Activated T-helper 17 cell treated with anti-CD3 and anti-CD28 coated beads, Interleukin-2, amount 50 U/mL, for 72 hours (primary cell): ENCODE measurements at regions not wholly inside any gene's neighbourhood (a gene's known extent, or its start where the extent isn't known, plus 50 kb on each side); places are given as distances from the start of the nearest gene placed in this dataset.

Experiments used
- ATAC-seq: fragments of 150-1000 bp; cut with Tn5 transposase; replicated peaks from 2 replicates; pipeline ENCODE4 v1.10.0; 2021; ENCODE audit warnings: mild to moderate bottlenecking, moderate library complexity
- H3K27ac Mint-ChIP-seq: one replicate; pipeline ENCODE4 v1.8.0; 2022; ENCODE audit warnings: mixed read lengths
- H3K27me3 Mint-ChIP-seq: one replicate; pipeline ENCODE4 v1.8.0; 2022; ENCODE audit warnings: mixed read lengths
- H3K36me3 Mint-ChIP-seq: one replicate; pipeline ENCODE4 v1.8.0; 2022; ENCODE audit warnings: low read depth, mild to moderate bottlenecking, mixed read lengths
- H3K4me1 Mint-ChIP-seq: one replicate; pipeline ENCODE4 v1.8.0; 2022; ENCODE audit warnings: mixed read lengths
- H3K4me3 Mint-ChIP-seq: one replicate; pipeline ENCODE4 v1.8.0; 2022; ENCODE audit warnings: mild to moderate bottlenecking, mixed read lengths
- H3K9me3 Mint-ChIP-seq: one replicate; pipeline ENCODE4 v1.8.0; 2022; ENCODE audit warnings: mixed read lengths

DNA sequence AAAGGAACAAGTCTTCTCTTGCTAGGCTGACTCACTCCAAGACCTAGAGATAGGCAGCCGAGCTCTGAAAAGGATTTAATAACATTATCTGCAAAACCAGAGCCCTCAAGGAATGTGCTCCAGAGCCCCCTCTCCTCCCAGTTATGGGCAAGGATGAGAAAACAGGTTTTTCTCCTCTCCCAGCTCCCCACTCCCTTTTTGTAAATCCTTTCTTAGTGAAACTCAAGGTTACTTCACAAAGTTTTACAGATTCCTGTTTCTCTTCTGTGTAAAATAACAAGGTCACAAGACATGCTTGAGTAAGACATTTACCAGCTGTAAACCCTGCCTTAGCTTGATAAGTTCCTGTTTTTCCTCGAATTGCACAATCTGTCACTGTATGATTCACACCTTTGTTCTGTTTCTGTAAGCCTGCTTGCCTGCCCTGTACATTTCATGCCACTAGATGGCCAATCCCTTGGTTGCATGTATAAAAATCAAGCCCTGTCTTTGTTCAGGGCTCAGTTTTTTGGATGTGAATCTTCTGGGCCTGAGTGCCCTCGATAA lies 489.4 kb downstream of the KCNA4 start:
- Mint-ChIP-seq H3K9me3 (peaks cover 10% of the 10 kb centered on the region), H3K27me3 (no peaks in the 10 kb centered on the region), H3K27ac (no peak overlapping the region), H3K4me3 (no peak overlapping the region), H3K4me1 (no peaks in the 10 kb centered on the region), H3K36me3 (no peaks in the 10 kb centered on the region)
- no peak for ATAC-seq

DNA sequence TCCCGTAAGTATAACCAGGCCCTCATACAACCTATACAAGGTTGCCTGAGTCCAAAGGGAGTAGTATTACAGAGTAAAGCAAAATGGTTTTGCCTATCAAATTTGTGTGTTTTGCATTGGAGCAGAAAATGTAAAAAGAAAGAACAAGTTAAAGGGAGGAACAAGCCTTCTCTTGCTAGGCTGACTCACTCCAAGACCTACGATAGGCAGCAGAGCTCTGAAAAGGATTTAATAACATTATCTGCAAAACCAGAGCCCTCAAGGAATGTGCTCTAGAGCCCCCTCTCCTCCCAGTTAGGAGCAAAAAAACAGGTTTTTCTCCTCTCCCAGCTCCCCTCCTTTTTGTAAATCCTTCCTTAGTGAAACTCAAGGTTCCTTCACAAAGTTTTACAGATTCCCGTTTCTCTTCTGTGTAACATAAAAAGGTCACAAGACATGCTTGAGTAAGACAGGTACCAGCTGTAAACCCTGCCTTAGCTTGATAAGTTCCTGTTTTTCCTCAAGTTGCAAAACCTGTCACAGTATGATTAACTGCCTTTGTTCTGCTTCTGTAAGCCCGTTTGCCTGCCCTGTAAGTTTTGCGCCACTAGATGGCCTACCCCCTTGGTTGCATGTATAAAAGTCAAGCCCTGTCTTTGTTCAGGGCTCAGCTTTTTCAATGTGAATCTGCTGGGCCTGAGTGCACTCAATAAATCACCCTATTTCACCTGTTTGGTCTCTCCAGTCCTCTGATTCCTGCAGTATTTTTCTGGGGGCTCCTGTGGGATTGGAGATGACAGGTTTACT lies 498.2 kb downstream of the KCNA4 start:
- no peaks in the 10 kb centered on the region for H3K4me1 Mint-ChIP-seq
- H3K4me3 Mint-ChIP-seq = no peak overlapping the region
- no peak overlapping the region for H3K27ac Mint-ChIP-seq
- H3K36me3 Mint-ChIP-seq = no peaks in the 10 kb centered on the region
- no peak for ATAC-seq
- peaks cover 25% of the 10 kb centered on the region for H3K9me3 Mint-ChIP-seq
- no peaks in the 10 kb centered on the region for H3K27me3 Mint-ChIP-seq

DNA sequence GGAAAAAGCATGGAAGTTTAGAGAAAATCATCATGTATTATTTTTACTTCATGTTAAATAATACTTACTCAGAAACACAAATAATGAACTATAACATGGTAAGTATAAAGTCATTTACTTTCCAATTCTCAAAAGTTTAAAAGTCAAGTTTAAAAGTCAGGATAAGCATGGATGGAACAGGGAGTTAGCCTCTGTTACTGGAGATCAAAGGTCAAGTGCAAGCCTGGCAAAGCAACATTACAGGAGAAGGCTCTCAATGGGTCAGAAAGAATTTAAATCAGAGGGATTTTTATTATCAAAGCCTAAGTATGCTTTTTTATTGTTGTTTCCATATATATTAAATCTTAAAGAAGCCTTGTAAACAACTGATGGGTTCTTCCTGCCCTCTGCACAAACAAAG lies 505.4 kb downstream of the KCNA4 start:
- no peaks in the 10 kb centered on the region for H3K36me3 Mint-ChIP-seq
- no peaks in the 10 kb centered on the region for H3K4me1 Mint-ChIP-seq
- H3K4me3 Mint-ChIP-seq = no peak overlapping the region
- ATAC-seq = no peak
- H3K27me3 Mint-ChIP-seq = no peaks in the 10 kb centered on the region
- peaks cover 10% of the 10 kb centered on the region for H3K9me3 Mint-ChIP-seq
- H3K27ac Mint-ChIP-seq = no peak overlapping the region

DNA sequence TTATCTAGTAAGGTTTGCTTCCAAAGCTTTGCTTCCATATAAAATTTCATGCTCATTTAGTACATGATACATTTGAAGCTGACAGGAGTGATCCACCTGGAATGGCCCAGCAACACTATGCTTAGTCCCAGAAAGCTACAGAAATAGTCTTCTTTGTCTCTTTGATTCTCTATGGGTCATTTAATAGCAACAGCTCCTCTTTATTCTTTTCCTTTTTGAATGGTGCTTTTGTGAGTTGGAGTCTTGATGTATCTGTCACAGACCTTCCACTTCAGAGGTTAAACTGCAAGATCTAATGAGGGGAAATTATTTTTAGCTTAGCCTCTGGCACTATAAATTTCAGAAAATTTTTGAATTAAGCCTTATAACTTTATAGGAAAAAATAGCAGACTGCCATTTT lies 509.5 kb downstream of the KCNA4 start:
- Mint-ChIP-seq H3K9me3 (peaks cover 12% of the 10 kb centered on the region), H3K27me3 (no peaks in the 10 kb centered on the region), H3K4me3 (no peak overlapping the region), H3K4me1 (no peaks in the 10 kb centered on the region), H3K36me3 (no peaks in the 10 kb centered on the region), H3K27ac (no peak overlapping the region)
- no peak for ATAC-seq

DNA sequence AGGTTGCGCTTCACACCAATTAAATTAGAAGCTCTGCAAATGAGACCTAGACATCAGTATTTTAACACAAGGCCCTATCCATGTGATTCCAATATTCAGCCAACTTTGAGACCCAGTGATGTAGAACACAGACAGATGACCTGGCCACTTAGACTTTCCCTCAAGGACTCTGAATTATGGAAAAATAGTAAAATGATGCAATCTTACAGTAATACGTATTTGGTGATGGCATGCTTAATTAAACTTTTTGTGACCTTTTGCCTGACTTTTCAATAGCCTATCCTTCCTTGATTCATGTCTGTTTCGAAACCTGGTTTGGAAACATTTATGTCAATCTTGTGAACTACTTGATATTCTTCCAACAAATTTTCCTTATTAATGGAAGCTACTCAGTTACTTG lies 521.2 kb downstream of the KCNA4 start:
- Mint-ChIP-seq H3K4me3 (no peak overlapping the region), H3K27ac (no peak overlapping the region), H3K9me3 (peaks cover 18% of the 10 kb centered on the region), H3K27me3 (no peaks in the 10 kb centered on the region), H3K36me3 (no peaks in the 10 kb centered on the region), H3K4me1 (no peaks in the 10 kb centered on the region)
- ATAC-seq = no peak

DNA sequence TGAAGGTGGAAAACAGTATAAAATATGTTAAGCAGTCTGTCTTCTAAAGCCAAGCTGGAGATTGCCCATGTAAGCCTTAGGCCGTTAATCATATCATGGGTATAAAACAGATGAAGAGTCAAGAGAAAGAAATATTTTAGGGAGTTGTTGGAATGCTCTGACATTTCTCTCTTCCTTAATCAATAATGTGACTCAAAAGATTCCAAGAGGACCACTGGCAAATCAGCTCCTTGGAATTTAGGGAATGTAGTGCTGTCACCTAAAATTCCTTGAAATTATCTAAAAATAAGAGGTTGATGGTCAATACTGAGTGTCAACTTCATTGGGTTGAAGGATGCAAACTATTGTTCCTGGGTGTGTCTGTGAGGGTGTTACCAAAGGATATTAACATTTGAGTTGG lies 525.9 kb downstream of the KCNA4 start:
- no peaks in the 10 kb centered on the region for H3K4me1 Mint-ChIP-seq
- no peak overlapping the region for H3K27ac Mint-ChIP-seq
- H3K9me3 Mint-ChIP-seq = peaks cover 13% of the 10 kb centered on the region
- no peaks in the 10 kb centered on the region for H3K36me3 Mint-ChIP-seq
- ATAC-seq = no peak
- no peak overlapping the region for H3K4me3 Mint-ChIP-seq
- no peaks in the 10 kb centered on the region for H3K27me3 Mint-ChIP-seq

DNA sequence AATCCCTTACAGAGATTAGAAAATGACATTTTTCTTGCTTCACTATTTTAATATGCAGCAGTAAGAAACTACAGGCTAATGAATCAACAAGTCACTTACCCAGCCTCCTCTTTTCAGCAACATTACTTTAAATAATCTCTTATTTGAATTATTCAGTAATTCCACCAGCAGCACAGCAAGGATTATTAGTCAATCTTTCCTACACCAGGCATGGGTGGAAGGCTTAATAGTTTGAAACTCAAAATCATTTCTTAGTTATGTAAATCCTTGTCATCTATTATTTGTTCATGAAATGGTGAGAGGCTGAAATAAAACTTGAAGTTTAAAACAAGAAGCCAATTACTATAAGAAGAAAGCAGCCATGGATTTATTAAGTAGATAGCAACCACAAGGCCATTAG lies 530.5 kb downstream of the KCNA4 start:
- H3K27me3 Mint-ChIP-seq = no peaks in the 10 kb centered on the region
- no peaks in the 10 kb centered on the region for H3K36me3 Mint-ChIP-seq
- peaks cover 4% of the 10 kb centered on the region for H3K9me3 Mint-ChIP-seq
- H3K4me3 Mint-ChIP-seq = no peak overlapping the region
- no peak overlapping the region for H3K27ac Mint-ChIP-seq
- no peak for ATAC-seq
- H3K4me1 Mint-ChIP-seq = no peaks in the 10 kb centered on the region

DNA sequence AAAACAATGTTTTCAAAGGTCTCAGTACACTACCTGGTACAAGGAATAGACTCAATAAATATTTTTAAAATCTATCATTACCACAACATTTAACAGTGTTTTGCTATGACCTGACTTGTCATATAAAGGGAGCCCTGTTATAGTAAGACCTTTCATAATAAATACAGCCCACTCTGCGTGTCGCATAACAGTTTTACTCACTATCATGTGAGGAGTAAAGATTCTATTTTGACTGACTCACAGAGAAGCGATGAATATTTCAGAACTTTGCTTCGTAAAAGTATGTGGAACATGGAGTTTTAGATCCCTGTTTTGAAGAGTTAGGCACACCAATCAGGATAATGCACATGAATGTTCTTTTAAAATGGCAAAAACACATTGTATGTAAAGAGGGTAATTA lies 531.2 kb downstream of the KCNA4 start:
- ATAC-seq = no peak
- Mint-ChIP-seq H3K36me3 (no peaks in the 10 kb centered on the region), H3K27me3 (no peaks in the 10 kb centered on the region), H3K4me3 (no peak overlapping the region), H3K4me1 (no peaks in the 10 kb centered on the region), H3K9me3 (peaks cover 4% of the 10 kb centered on the region), H3K27ac (no peak overlapping the region)

DNA sequence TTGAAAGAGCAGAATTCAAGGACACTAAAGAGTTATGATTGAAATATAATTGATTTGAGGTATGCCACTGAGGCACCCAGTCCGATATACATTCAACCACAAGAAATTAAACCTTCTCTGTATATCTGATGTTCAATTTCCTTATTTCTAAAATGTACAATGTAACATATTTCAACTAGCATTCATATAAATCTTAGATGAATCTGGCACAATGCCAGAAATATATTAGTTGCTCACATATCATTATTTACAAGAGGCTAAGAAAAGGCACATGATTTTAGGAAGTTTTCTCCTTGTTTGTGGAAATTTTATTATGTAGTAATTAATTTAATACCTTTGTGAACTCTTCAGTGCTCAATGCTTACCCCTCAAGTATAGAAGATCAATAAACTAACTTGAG lies 532.3 kb downstream of the KCNA4 start:
- no peaks in the 10 kb centered on the region for H3K27me3 Mint-ChIP-seq
- no peak for ATAC-seq
- H3K9me3 Mint-ChIP-seq = peaks cover 4% of the 10 kb centered on the region
- H3K4me1 Mint-ChIP-seq = no peaks in the 10 kb centered on the region
- H3K4me3 Mint-ChIP-seq = no peak overlapping the region
- no peak overlapping the region for H3K27ac Mint-ChIP-seq
- no peaks in the 10 kb centered on the region for H3K36me3 Mint-ChIP-seq

DNA sequence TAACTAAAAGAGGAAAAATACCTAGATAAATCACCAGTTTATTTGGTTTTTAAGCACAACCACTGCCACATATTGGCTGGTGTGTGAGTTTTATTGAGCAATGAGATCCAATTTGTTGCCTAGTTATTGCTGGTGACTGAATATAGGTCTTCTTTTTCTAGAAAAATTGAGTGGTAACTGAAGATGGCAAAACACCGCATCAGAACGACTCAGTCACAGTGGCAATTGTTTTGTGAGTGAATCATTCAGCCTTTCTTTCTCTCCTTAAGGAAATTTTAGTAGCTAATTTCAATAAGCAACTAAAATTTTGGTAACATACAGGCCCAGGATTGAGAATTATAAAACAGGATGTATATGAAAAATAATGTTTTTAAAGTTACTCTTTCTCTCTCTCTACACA lies 533.0 kb downstream of the KCNA4 start:
- no peaks in the 10 kb centered on the region for H3K27me3 Mint-ChIP-seq
- H3K36me3 Mint-ChIP-seq = no peaks in the 10 kb centered on the region
- ATAC-seq = no peak
- no peak overlapping the region for H3K4me3 Mint-ChIP-seq
- no peaks in the 10 kb centered on the region for H3K4me1 Mint-ChIP-seq
- H3K9me3 Mint-ChIP-seq = peaks cover 4% of the 10 kb centered on the region
- no peak overlapping the region for H3K27ac Mint-ChIP-seq

DNA sequence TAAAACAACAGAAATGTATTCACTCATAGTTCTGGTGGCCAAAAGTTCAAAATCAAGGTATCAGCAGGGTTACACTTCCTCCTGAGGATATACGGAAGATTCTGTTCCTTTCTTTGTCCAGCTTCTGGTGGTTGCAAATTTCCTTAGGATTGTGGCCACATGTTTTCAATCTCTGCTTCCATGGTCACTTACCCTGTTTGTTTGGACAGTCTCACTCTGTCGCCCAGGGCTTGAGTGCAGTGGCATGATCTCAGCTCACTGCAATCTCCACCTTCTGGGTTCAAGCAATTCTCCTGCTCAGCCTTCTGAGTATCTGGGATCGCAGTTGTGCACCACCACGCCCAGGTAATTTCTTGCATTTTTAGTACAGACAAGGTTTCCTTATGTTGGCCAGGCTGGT lies 534.3 kb downstream of the KCNA4 start:
- H3K27ac Mint-ChIP-seq = no peak overlapping the region
- no peak overlapping the region for H3K4me3 Mint-ChIP-seq
- H3K4me1 Mint-ChIP-seq = no peaks in the 10 kb centered on the region
- no peak for ATAC-seq
- no peaks in the 10 kb centered on the region for H3K36me3 Mint-ChIP-seq
- H3K9me3 Mint-ChIP-seq = peaks cover 9% of the 10 kb centered on the region
- H3K27me3 Mint-ChIP-seq = no peaks in the 10 kb centered on the region

DNA sequence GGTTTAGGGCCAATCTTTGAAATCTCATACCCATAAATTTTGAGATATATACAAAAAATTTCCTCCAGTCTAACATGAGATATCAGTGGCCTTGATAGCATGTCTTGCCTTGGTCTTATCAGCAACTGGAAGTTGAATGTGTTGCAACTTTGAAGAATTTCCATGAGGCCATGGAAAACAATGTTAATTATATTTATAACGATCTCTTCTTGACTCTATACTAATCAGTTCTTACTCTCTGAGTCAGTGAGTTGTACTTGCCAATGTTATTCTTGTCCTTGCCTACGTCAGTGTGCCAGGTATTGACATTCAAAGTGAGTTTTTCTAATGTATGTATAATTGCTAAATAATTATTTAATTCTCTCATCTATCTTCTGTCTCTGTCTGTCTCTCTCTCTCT lies 535.1 kb downstream of the KCNA4 start:
- peaks cover 9% of the 10 kb centered on the region for H3K9me3 Mint-ChIP-seq
- no peak for ATAC-seq
- H3K27ac Mint-ChIP-seq = no peak overlapping the region
- no peaks in the 10 kb centered on the region for H3K36me3 Mint-ChIP-seq
- H3K4me1 Mint-ChIP-seq = no peaks in the 10 kb centered on the region
- no peak overlapping the region for H3K4me3 Mint-ChIP-seq
- no peaks in the 10 kb centered on the region for H3K27me3 Mint-ChIP-seq

DNA sequence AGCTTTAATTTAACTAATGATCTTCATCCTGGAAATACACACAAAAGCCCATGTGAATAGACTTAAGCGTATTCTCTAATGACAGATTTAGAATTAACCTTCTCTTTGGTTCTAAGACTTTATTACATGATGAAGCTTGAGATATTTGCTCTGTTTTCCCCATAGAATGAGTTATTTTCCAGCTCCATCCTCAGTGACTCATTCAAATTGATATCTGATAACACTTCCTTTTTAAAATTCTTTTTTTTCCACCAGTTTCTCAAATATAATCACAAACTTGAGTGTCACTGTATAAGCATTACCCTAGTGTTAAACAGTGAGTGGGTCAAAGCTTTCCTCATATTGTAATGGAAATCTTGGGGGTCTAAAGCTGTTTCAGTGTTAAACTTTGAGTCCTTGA lies 535.8 kb downstream of the KCNA4 start:
- H3K36me3 Mint-ChIP-seq = no peaks in the 10 kb centered on the region
- H3K4me1 Mint-ChIP-seq = no peaks in the 10 kb centered on the region
- peaks cover 9% of the 10 kb centered on the region for H3K9me3 Mint-ChIP-seq
- no peak overlapping the region for H3K4me3 Mint-ChIP-seq
- no peak overlapping the region for H3K27ac Mint-ChIP-seq
- no peaks in the 10 kb centered on the region for H3K27me3 Mint-ChIP-seq
- ATAC-seq = no peak

DNA sequence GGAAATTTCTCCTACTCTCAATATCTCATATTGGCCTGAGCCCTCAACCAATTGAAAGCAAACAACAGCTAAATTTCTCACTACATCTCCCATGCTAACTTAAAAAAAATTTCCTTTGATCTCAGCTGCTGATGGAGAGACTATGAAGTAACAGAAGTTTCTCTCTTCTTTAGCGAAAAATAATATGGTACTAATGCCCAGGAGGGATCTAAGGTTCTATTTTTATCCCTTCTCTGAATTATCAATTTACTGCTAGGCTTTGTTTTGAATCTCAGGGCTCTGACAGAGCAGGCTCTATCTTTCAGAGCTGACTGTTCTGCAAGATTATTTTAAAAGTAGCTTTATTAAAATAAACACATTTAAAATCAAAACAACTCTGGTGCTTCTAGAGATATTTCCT lies 558.6 kb downstream of the KCNA4 start:
- Mint-ChIP-seq H3K36me3 (no peaks in the 10 kb centered on the region), H3K4me3 (no peak overlapping the region), H3K9me3 (peaks cover 20% of the 10 kb centered on the region), H3K27me3 (no peaks in the 10 kb centered on the region), H3K27ac (no peak overlapping the region), H3K4me1 (no peaks in the 10 kb centered on the region)
- no peak for ATAC-seq

DNA sequence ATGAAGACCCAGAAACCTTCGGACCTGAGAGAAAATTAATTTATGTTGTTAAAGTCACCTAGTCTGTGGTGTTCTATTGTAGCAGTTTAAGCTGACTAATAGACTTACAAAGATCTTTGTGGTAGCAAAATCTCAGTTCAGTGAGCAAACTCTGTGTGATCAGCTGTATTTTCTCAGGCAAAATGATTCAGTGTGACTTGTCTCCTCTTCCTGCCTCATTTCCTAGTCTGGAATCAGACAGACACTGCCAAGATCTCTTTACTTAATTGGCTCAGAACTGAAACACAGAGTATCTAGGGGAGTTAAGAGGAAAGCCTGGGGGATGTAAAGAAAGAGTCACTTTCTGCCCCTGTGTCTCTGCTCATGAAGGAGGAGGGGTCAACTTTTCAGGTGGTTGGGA lies 564.7 kb downstream of the KCNA4 start:
- no peaks in the 10 kb centered on the region for H3K4me1 Mint-ChIP-seq
- peaks cover 10% of the 10 kb centered on the region for H3K9me3 Mint-ChIP-seq
- H3K4me3 Mint-ChIP-seq = no peak overlapping the region
- no peak for ATAC-seq
- H3K36me3 Mint-ChIP-seq = no peaks in the 10 kb centered on the region
- H3K27me3 Mint-ChIP-seq = no peaks in the 10 kb centered on the region
- H3K27ac Mint-ChIP-seq = no peak overlapping the region
